Gastrocnemius medialis (tissue), 4 donors: ENCODE measurements at regions not wholly inside any gene's neighbourhood (a gene's known extent, or its start where the extent isn't known, plus 50 kb on each side); places are given as distances from the start of the nearest gene placed in this dataset.

Source experiments
- ATAC-seq, 2 donors: fragments of 150-250 bp; one replicate each; pipeline ENCODE4 v1.9.1; 2016
- DNase-seq, 2 donors: peaks; one replicate each; pipeline ENCODE4 v3.0.0-alpha.2; 2019
- H3K27ac ChIP-seq, 4 donors: fragments of 200-600 bp; sonication (generic); 1 replicate in 1 of 4; 2 replicates in 3 of 4; pipeline ENCODE4 v1.5.1; 2016 to 2018; ENCODE audit warnings: mild to moderate bottlenecking in 2 of 4, moderate library complexity in 1 of 4
- H3K27me3 ChIP-seq, 3 donors: fragments of 200-600 bp; sonication (generic) in 2 of 3; 1 replicate in 1 of 3; 2 replicates in 2 of 3; pipeline versions ENCODE4 v1.5.1 to v1.6.0; 2016 to 2019; ENCODE audit warnings: mild to moderate bottlenecking in 1 of 3, moderate library complexity in 1 of 3
- H3K36me3 ChIP-seq, 2 donors: fragments of 200-600 bp; sonication (generic) in 1 of 2; one replicate each; pipeline ENCODE4 v1.5.1; 2017 to 2018
- H3K4me1 ChIP-seq, 2 donors: fragments of 200-600 bp; sonication (generic) in 1 of 2; one replicate each; pipeline ENCODE4 v1.5.1; 2016 to 2017; ENCODE audit warnings: mild to moderate bottlenecking in 2 of 2
- H3K4me3 ChIP-seq, 4 donors: fragments of 200-600 bp; sonication (generic) in 3 of 4; 1 replicate in 1 of 4; 2 replicates in 3 of 4; pipeline ENCODE4 v1.5.1; 2016 to 2019; ENCODE audit warnings: mild to moderate bottlenecking in 2 of 4
- H3K9me3 ChIP-seq, 3 donors: fragments of 200-600 bp; sonication (generic) in 2 of 3; 1 replicate in 1 of 3; 2 replicates in 2 of 3; pipeline ENCODE4 v1.5.1; 2016 to 2019
- POLR2A ChIP-seq, 2 donors: fragments of 450-650 bp; IDR thresholded peaks; one replicate each; pipeline ENCODE4 v1.6.1; 2017; ENCODE audit warnings: antibody characterized with exemption in 2 of 2, mild to moderate bottlenecking in 2 of 2, moderate library complexity in 2 of 2
- in situ Hi-C, 4 donors: fragments of 200-750 bp; cut with MboI; loops; one replicate each; pipeline versions ENCODE4 v1.15.0 to v1.8.0; 2017; ENCODE audit warnings: low sequenced_read_pairs in 4 of 4
- intact Hi-C: fragments of 100-400 bp; cut with DNase I; formaldehyde crosslinking; loops from one replicate; pipeline ENCODE4 v1.15.1; 2023; ENCODE audit warnings: low total_unique reads
- TF ChIP-seq, protein P1 (sequence below), 5 experiments: fragments of 450-650 bp in 3 of 5; fragments of 200-600 bp in 2 of 5; sonication (generic) in 2 of 5; IDR thresholded peaks in 4 of 5; conservative IDR thresholded peaks in 1 of 5; 1 replicate in 4 of 5; 2 replicates in 1 of 5; pipeline ENCODE4 v1.5.1; 2016 to 2019; ENCODE audit warnings: antibody characterized with exemption in 5 of 5, mild to moderate bottlenecking in 3 of 5, moderate library complexity in 3 of 5

- Histone ChIP-seq H3K27me3 (no peaks in the 10 kb centered on the region), H3K4me3 (no peak overlapping the region), H3K36me3 (no peaks in the 10 kb centered on the region), H3K4me1 (peaks cover 4 to 5% of the 10 kb centered on the region in 2 donors), H3K9me3 (no peaks in the 10 kb centered on the region), H3K27ac (no peak overlapping the region)
- TF ChIP-seq, protein P1, sequence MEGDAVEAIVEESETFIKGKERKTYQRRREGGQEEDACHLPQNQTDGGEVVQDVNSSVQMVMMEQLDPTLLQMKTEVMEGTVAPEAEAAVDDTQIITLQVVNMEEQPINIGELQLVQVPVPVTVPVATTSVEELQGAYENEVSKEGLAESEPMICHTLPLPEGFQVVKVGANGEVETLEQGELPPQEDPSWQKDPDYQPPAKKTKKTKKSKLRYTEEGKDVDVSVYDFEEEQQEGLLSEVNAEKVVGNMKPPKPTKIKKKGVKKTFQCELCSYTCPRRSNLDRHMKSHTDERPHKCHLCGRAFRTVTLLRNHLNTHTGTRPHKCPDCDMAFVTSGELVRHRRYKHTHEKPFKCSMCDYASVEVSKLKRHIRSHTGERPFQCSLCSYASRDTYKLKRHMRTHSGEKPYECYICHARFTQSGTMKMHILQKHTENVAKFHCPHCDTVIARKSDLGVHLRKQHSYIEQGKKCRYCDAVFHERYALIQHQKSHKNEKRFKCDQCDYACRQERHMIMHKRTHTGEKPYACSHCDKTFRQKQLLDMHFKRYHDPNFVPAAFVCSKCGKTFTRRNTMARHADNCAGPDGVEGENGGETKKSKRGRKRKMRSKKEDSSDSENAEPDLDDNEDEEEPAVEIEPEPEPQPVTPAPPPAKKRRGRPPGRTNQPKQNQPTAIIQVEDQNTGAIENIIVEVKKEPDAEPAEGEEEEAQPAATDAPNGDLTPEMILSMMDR (IDR thresholded peaks at IDR 0.05 in 4 of 5, conservative IDR thresholded peaks at IDR 0.05 in 1 of 5): no peak
- TF ChIP-seq POLR2A (IDR thresholded peaks at IDR 0.05): no peak
- no peak for DNase-seq
- intact Hi-C loops (no loop called here), in situ Hi-C loops (no loop called here)
- ATAC-seq: no peak
Observed at GRCh38 chr11:119979701-119980100, 158.2 kb downstream of the TRIM29 start.

- no peaks in the 10 kb centered on the region for H3K9me3 ChIP-seq
- H3K4me3 ChIP-seq: no peak overlapping the region
- H3K27ac ChIP-seq: no peak overlapping the region
- TF ChIP-seq, protein P1 (IDR thresholded peaks at IDR 0.05 in 4 of 5, conservative IDR thresholded peaks at IDR 0.05 in 1 of 5): no peak
- no peak for TF ChIP-seq POLR2A (IDR thresholded peaks at IDR 0.05)
- no peaks in the 10 kb centered on the region for H3K27me3 ChIP-seq
- intact Hi-C loops (no loop called here), in situ Hi-C loops (no loop called here)
- no peaks in the 10 kb centered on the region for H3K36me3 ChIP-seq
- ATAC-seq (no peak), DNase-seq (no peak)
- H3K4me1 ChIP-seq: peaks cover 4 to 5% of the 10 kb centered on the region in 2 donors
Observed at GRCh38 chr11:119978696-119979095, 159.2 kb downstream of the TRIM29 start.

- Histone ChIP-seq H3K27me3 (no peaks in the 10 kb centered on the region), H3K4me1 (peaks cover 4 to 5% of the 10 kb centered on the region in 2 donors), H3K36me3 (no peaks in the 10 kb centered on the region), H3K27ac (no peak overlapping the region), H3K4me3 (no peak overlapping the region), H3K9me3 (no peaks in the 10 kb centered on the region)
- no peak for DNase-seq
- TF ChIP-seq, protein P1 (IDR thresholded peaks at IDR 0.05 in 4 of 5, conservative IDR thresholded peaks at IDR 0.05 in 1 of 5): no peak
- no peak for TF ChIP-seq POLR2A (IDR thresholded peaks at IDR 0.05)
- ATAC-seq: no peak
- in situ Hi-C loops (no loop called here), intact Hi-C loops (no loop called here)
Observed at GRCh38 chr11:119977881-119978280, 160.0 kb downstream of the TRIM29 start.

DNA sequence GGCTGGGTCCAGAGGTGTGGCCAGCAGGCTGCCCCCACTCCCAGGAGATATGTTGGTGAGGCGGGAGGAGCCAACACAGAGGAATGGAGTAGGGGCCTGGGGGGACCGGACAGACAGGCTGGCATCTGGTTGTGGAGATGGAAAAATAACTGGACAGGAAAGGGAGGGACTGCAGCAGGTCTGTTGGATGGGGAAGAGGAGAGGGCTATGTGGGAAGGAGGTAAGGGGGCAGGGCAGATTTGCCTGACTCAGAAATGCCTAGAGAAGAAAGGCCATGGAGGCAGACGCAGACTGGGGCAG is 160.4 kb downstream of the TRIM29 start:
- Histone ChIP-seq H3K4me1 (peaks cover 4 to 5% of the 10 kb centered on the region in 2 donors), H3K27ac (no peak overlapping the region), H3K27me3 (no peaks in the 10 kb centered on the region), H3K36me3 (no peaks in the 10 kb centered on the region), H3K9me3 (no peaks in the 10 kb centered on the region), H3K4me3 (no peak overlapping the region)
- ATAC-seq (no peak), DNase-seq (no peak)
- TF ChIP-seq POLR2A (IDR thresholded peaks at IDR 0.05): no peak
- TF ChIP-seq, protein P1 (IDR thresholded peaks at IDR 0.05 in 4 of 5, conservative IDR thresholded peaks at IDR 0.05 in 1 of 5): no peak
- intact Hi-C loops (no loop called here), in situ Hi-C loops (no loop called here)

- no peak overlapping the region for H3K27ac ChIP-seq
- no peak overlapping the region for H3K4me3 ChIP-seq
- no peak for DNase-seq
- in situ Hi-C loops: no loop called here
- TF ChIP-seq, protein P1 (IDR thresholded peaks at IDR 0.05 in 4 of 5, conservative IDR thresholded peaks at IDR 0.05 in 1 of 5): no peak
- no peak for TF ChIP-seq POLR2A (IDR thresholded peaks at IDR 0.05)
- intact Hi-C loops: no loop called here
- no peak for ATAC-seq
- H3K4me1 ChIP-seq: peaks cover 4 to 5% of the 10 kb centered on the region in 2 donors
- H3K27me3 ChIP-seq: no peaks in the 10 kb centered on the region
- no peaks in the 10 kb centered on the region for H3K36me3 ChIP-seq
- H3K9me3 ChIP-seq: no peaks in the 10 kb centered on the region
Observed at GRCh38 chr11:119976805-119977560, 160.9 kb downstream of the TRIM29 start.
